GM18909 (cell line): ENCODE measurements at regions not wholly inside any gene's neighbourhood (a gene's known extent, or its start where the extent isn't known, plus 50 kb on each side); places are given as distances from the start of the nearest gene placed in this dataset.

ENCODE experiments used
- ATAC-seq: cut with Tn5 transposase; IDR thresholded peaks from one replicate; pipeline ENCODE4 v1.9.1; 2021; ENCODE audit warnings: mild to moderate bottlenecking; ENCODE audit not compliant: unreplicated experiment, poor library complexity

DNA sequence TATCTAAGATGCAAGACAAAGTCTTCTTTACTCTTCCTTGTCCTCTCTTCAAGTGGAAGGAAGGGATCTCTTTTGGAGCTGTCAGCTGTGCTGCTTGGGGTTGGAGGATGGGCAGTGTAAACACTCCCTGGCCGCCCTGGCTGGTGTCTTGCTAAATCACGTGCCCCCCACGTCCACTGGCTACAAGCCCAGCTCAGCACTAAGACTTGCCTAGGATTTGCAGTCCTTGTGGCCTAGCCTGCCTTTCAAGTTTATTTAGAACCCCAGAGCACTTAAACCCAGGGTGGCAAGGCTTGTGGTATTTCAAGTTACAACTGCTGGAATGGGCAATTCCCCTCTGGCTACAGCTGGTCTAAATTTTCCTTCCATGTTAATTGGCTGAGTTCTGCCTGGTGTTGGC lies 272.4 kb upstream of the MYO3A start:
- no peak for ATAC-seq

DNA sequence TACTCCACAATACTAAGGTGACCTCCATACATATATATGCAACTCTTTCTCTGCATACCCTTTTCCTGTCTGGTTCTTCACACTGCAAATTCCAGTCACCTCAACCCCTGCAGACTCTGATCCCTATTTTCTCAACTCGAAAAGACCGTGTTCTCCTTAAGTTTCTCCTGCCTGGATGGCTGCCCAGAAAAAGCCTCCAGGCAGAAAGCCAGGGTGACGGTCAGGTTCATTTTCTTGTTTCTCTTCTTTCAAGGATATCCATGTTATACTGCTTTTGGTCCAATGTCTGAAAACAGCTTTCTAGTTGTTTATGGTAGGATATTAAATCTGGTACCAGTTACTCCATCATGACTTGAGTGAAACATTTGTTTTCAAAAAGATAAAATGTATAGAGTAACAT lies 267.8 kb upstream of the MYO3A start:
- ATAC-seq = no peak

DNA sequence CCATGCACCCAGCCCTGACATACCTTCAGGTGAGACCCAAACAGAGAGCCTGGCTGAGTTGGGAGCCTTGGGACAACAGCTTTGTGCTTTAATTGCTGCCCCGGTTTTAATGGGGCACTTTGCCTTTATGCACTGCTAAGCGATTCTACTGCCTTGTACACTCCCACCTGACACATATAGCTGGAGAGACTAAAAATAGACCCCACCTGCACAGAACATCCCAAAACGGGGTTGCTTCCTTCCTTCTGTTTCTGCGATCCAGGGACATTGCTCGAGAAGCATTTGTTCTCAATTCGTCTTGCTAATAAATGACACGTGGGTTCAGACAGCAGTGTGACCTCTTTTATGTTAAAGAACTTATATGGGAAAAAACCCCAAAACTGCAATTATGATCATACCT lies 258.8 kb upstream of the MYO3A start:
- ATAC-seq = no peak

DNA sequence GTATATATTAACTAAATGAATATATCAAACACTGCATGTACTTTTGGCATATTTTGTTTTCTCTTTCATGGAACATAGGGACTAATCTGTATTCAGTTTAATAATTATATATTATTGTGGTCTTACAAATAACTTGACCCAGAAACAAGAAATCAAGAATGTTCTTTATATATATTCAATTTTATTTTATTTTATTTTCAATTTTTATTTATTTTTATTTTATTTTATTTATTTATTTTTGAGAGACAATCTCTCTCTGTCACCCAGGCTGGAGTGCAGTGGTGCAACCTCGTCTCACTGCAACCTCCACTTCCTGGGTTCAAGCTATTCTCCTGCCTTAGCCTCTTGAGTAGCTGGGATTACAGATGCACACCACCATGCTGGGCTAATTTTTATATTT lies 258.4 kb upstream of the MYO3A start:
- no peak for ATAC-seq

DNA sequence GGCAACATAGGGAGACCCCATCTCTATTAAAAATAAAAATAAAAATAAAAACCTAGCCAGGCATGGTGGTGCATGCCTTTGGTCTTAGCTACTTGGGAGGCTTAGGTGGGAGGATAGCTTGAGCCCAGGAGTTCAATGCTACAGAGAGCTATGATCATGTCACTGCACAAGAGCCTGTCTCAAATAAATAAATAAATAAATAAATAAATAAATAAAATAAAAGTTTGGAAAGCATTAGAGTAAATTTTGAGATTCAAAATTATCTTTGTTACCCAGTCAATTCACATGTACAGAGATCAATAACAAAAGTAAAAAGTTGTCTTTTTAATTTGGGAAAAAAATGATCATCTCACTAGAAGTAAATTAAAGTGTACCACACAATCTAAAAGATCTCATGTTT lies 255.8 kb upstream of the MYO3A start:
- no peak for ATAC-seq

DNA sequence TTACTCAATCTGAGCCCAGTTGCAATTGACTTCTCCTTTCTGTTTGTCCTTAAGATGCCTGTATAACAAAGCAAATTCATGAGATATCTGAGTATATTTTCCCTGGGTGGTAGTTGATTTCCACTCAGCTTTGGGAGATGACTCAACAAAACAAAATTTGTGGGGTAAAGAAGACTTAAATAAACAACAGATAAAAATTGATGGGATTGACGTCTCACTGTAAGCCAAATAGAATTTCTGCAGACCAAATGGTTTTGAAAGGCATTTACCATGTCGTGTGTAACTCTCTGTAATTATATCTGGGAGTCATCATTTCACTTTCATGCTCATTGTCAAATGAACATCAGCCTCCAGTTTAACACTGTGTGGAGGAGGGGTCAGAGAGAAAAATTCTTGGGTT lies 255.4 kb upstream of the MYO3A start:
- no peak for ATAC-seq

DNA sequence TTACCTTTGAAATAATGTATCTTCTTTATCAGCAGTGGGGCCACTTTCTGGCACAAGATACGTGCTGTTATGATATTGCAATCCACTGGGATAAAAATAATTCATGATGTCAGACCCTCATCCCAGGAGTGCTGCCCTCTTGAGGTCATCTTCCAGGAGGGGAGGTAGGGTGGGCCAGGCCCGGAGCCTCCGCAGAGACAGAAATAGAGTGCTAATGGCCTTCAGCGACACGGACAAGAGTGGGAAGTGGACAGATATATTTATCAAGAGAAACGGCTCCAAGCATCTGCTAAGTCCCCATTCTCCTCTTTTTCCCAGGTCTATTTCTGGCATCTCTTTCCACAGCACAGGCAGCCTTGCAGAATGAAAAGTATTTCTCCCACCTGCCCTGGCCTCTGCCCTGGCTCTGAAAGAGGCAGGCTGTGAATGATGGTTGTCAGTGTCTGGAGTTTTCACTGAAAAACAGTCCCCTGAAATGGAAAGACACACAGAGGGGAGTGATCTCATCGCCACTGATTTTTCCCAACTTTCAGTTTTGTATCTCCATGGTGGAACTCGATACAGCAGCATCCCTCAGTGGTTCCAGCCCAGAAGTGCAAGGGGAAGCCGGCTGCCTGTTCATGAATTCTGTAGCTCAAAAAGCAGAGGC lies 251.7 kb upstream of the MYO3A start:
- no peak for ATAC-seq

DNA sequence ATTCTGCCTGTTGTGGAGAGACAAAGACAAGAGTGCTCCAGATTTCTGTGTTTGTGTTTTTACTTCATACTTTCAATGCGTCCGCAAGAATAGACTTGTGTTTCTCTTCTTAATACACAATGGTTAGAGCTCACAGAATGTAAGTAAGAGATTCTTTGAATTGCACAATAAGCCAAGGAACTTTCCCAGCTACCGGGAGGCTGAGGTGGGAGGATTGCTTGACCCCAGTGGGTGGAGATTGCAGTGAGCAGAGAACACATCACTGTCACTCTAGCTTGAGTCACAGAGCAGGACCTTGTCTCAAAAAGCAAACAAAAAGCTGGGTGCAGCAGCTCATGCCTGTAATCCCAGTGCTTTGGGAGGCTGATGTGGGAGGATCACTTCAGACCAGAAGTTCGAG lies 250.7 kb upstream of the MYO3A start:
- ATAC-seq = no peak

DNA sequence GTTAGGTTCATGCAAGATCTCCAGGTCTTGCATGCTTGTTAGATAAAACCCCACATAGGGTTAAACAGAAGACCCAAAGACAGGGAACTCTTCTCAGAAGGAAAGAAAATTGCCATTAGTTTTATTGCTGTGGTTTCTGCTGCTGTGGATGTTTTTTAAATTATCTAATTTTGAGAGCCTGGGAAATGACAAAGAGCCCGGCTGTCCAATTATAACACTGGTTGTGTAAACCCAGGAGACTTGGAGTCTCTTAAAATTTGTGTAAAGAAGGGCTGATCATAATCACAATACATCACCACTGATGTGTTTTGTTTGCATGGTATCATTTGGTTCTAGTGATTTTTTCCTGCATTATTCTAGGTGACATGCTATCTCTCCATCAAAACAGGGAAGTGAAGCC lies 246.5 kb upstream of the MYO3A start:
- no peak for ATAC-seq

DNA sequence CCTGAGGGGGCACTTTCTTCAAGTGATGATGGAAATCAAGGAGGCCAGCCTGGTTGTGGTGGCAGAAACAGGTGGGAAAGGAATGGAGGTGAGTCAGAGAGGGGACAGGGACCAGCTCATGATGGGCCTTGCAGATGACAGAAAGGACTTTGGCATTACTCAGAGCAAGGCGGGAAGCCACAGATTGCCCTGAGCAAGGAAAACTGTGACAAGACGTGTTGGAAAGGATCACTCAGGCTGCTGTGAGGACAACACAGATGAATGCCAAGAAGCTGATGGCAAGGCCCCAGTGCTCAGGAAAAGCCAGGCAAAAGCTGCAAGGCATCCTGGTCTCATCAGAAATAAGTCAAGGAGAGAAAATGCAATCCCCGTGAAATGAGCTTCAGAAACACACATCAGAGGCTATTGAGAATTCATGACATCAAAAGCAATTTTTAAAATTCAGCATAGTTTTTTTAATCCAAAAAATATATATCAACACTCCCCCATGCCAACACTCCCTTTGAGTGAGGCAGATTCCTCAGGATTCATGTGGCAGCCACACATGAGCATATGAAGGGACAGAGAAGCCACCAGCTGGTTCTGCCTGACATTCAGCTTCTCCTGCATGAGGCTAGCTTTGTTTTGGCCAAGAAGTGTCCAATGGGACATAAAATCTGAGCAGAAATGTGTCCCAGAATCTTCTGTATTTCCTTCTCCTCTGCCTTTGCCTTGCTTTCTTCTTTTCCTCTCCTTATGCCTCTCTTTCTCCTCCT lies 244.5 kb upstream of the MYO3A start:
- ATAC-seq = no peak

DNA sequence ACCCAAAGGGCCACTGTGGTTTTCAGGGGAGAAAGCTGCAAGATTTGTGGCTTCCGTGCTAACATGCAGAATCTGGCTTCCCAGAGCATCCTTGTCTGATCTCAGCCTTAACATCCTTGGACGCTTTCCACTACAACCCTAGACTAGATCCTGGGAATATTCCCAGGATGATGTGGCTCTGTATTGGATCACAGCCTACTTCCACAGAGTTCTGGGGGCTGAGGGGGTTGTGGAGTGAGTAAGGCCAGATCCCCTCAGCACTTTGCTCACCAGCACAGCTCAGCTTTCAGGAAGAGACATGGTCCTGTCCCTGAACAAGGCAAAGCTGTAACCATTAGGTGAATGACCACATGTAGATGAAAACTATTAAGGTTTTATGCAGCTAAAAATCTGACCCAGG lies 241.3 kb upstream of the MYO3A start:
- ATAC-seq = no peak

DNA sequence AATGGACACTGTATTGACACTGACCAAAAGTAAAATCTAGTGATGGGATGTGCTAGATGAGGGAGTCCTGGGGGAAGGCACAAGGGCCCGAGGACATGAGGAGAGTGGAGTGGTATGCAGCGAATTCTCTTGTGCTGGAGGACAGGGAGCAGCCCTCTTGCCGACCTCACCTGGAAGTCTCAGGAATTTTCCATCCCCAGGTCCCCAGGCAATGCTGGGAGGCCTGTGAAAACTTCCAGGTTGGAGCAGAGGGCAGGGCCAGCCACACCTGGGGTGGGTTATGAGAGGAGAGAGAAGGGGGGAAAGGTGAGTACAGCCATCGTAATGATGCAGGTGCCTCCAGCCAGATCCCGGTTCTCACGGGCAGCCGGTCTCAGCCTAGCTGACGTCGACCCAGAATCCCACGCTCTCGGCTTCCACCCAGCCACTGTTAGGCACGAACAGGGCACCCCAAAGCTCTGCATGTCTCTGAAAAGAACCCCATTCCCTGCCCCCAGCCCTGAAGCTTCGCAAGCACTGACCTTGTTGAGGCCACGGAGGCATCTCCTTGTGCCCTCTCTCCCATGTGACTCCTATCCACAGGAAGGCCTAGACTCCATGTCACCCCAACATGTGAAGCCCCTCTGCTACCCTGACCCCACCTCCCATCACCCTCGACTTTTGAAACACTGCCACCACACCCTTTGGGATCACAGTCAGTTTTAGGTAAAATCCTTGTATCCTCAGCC lies 239.7 kb upstream of the MYO3A start:
- ATAC-seq = no peak

DNA sequence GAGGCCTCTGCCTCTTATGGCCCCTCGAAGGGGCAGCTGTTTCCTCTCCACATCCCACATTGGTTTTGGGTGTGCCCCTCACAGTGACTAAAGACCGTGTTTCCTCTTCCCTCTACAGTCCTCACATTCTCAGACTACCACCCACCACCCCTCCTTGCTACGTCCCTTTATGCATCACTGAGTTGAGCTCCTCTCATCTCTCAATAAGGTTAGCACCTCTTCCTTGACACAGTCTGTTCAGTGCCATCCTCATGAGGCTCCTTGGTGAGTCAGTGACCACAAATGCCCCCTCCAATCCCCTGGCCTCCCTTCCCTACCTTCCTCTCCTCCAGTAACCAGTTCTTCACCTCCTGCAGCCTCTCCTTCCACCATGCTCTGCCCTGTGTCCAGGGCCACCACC lies 239.1 kb upstream of the MYO3A start:
- ATAC-seq = no peak

DNA sequence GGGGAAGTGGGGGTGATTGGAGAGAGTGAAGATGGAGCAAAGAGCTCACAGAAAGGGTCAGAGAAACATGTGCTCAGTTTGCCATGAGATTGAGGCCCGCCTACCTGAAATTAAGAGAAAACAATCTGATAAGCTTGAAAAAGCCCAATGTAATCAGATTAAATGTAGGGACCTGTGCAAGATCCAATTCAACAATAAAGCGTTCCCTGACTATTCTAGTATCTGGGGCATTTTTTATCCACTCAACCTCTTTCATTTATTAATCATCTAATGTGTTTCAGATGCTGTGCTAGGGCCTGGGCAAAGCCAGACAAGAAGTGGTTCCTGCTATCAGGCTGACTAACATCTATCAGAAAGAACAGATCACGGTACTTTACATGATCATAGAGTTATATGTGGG lies 238.4 kb upstream of the MYO3A start:
- ATAC-seq = no peak

DNA sequence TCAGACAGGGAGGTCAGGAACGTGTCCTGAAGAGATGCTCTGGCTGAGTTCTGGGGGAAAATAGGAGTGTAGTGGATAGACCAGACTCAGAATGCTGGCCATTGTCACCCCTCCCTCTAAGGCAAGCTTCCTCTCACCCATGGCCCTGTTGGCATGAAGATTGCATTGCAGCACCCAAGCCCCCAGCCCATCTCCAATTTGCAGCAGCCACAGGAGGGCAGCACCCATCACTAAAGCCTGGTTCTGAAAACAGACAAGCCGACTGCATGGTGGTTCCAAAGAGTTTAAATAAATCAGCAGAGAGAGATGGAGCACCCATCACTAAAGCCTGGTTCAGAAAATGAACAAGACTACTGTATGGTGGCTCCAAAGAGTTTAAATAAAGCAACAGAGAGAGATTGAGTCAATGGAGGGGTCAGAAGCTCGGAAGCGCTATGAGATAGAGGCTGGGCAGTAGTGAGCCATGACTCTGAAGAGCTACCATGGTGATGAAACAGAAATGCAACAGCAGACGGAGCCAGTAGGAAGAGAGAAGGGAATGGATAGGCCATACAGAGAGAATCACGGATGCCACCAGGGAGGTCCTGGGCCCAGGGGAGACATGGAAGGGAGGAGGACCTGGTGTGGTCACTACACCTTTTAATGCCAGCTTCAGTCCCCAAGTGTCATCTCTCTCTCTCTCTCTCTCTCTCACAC lies 237.9 kb upstream of the MYO3A start:
- ATAC-seq = no peak

DNA sequence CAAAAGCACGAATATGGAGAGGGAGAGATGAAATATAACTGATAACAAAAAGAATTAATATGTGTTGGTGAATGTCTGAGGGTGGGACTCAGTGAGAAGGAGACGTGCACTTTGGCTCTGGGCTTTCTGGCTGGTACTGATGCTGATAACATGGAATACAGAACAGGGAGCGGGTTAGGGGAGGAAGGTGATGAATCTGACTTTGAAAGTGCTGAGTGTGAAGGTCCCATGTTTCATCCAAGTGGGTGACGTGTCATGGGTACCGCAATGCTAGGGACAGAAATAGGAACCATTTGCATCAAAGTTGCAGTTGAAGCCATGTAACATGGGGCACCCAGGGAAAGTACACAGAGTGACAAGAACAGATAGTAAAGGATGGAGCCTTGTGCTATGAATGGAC lies 236.6 kb upstream of the MYO3A start:
- no peak for ATAC-seq

DNA sequence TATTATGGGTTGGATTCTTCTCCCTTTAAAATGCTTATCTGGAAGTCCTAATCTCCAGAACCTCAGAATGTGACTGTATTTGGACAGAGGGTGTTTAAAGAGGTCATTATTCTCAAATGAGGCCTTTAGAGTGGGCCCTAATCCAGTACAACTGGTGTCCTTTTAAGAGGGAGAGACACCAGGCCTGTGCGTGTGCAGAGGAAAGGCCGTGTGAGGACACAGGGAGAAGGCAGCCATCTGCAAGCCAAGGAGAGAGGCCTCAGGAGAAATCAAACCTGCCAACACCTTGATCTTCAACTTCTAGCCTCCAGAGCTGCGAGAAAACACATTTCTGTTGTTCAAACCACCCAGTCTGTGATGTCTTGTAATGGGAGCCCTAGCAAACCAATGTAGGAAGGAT lies 235.4 kb upstream of the MYO3A start:
- no peak for ATAC-seq

DNA sequence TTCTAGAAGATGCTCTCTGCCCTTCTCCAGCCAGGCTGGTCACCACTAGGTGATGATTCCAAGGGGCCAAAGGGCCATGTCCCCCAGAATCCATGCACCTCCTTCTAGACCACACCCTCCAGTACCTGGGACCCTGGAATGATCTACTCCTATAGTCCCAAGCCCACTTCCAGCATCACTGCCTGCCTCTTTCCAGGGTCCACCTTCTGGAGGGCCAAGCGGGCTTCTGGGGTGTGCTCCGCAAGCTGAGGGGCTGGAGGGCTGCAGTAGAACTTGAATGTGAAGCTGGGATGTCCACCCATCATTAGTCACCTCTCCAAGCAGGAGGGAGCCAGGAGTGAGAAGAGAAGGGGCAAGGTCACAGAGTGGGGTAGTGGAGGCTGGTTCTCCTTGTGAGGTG lies 234.4 kb upstream of the MYO3A start:
- ATAC-seq = no peak

DNA sequence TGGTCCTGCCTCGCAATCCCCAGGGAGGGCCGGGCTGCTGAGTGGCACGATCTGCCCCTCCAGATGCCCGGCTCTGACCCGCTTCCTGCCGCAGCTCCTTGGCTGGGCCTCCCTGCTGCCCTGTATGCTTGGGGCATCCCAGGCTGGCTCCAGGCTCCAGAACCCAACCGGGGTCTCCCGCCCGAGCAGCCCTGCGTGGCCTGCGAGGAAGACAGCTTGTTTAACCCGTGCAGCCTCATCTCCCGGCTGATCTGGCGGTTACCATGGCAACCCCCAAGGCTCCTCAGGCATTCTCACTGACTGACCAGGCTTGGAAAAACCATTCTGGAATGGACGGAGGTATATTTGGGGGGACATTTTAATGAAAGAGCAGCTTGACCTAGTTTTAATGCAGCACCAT lies 232.4 kb upstream of the MYO3A start:
- ATAC-seq = no peak

DNA sequence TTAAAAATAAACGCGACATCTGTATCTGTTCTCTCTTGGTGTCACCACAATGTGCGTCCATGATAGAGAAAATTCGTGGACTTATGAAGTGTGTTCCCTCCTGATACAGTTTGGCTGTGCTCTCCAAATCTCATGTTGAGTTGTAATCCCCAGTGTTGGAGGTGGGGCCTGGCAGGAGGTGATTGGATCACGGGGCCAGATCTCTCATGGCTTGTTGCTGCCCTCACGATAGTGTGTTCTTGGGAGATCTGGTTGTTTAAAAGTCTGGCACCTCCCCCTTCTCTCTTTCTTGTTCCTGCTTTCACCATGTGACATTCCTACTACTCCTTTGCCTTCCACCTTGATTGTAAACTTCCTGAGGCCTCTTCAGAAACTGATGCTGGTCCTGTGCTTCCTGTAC lies 229.4 kb upstream of the MYO3A start:
- ATAC-seq = no peak

DNA sequence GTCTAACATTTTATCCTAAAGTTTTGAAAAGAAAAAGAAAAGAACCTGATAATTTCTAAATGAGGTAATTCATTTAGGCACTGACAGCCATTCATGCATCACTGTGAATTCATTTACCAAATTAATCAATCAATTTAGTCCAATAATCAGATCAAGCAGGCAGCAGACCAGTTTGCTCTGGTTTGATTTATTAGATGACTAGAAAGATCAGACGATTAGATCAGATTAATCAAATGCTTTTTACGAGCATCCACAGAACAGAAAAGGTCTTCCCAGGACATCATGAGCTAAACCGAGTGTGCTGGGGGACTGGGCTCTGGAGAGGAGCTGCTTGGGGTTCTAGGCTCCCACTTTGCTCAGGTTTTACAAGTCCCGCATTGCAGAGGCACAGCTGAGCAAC lies 226.5 kb upstream of the MYO3A start:
- ATAC-seq = no peak
